Brain microvascular endothelial cell (primary cell): ENCODE measurements at regions not wholly inside any gene's neighbourhood (a gene's known extent, or its start where the extent isn't known, plus 50 kb on each side); places are given as distances from the start of the nearest gene placed in this dataset.

Source experiments
- DNase-seq: peaks from one replicate; pipeline ENCODE4 v3.0.0-alpha.2; 2020
- H3K27ac ChIP-seq: fragments of 250-450 bp; sonication (Bioruptor Pico); 2 replicates; pipeline ENCODE4 v1.5.1; 2020; ENCODE audit warnings: mild to moderate bottlenecking, moderate library complexity
- H3K27me3 ChIP-seq: fragments of 250-450 bp; sonication (Bioruptor Pico); replicated peaks from 2 replicates; pipeline ENCODE4 v1.5.1; 2020; ENCODE audit warnings: mild to moderate bottlenecking
- H3K36me3 ChIP-seq: fragments of 250-450 bp; sonication (Bioruptor Pico); replicated peaks from 2 replicates; pipeline ENCODE4 v1.5.1; 2020; ENCODE audit warnings: mild to moderate bottlenecking
- H3K4me3 ChIP-seq: 2 replicates; pipeline ENCODE4 v1.5.1; 2011; ENCODE audit warnings: low read depth, mild to moderate bottlenecking, control low read depth, low read length, moderate library complexity
- in situ Hi-C: cut with HindIII; loops from 2 replicates; pipeline ENCODE4 v1.10.0; 2017; ENCODE audit warnings: low sequenced_read_pairs, low pct_ligation_motif_present
- TF ChIP-seq, protein P1 (sequence below): IDR thresholded peaks from 2 replicates; pipeline ENCODE4 v1.5.1; 2011; ENCODE audit warnings: low read depth, mild to moderate bottlenecking, moderate library complexity, low read length, control low read depth, inconsistent platforms; ENCODE audit errors: missing control alignments

GRCh38 chr6:12385316-12385715, 95.2 kb downstream of the EDN1 start:
- no peak overlapping the region for H3K27ac ChIP-seq
- TF ChIP-seq, protein P1, sequence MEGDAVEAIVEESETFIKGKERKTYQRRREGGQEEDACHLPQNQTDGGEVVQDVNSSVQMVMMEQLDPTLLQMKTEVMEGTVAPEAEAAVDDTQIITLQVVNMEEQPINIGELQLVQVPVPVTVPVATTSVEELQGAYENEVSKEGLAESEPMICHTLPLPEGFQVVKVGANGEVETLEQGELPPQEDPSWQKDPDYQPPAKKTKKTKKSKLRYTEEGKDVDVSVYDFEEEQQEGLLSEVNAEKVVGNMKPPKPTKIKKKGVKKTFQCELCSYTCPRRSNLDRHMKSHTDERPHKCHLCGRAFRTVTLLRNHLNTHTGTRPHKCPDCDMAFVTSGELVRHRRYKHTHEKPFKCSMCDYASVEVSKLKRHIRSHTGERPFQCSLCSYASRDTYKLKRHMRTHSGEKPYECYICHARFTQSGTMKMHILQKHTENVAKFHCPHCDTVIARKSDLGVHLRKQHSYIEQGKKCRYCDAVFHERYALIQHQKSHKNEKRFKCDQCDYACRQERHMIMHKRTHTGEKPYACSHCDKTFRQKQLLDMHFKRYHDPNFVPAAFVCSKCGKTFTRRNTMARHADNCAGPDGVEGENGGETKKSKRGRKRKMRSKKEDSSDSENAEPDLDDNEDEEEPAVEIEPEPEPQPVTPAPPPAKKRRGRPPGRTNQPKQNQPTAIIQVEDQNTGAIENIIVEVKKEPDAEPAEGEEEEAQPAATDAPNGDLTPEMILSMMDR = no peak
- H3K36me3 ChIP-seq = no peaks in the 10 kb centered on the region
- in situ Hi-C loops = no loop called here
- H3K27me3 ChIP-seq = no peaks in the 10 kb centered on the region
- no peak for DNase-seq
- no peak overlapping the region for H3K4me3 ChIP-seq

GRCh38 chr6:12386816-12387215, 96.7 kb downstream of the EDN1 start:
- Histone ChIP-seq H3K4me3 (no peak overlapping the region), H3K36me3 (no peaks in the 10 kb centered on the region), H3K27me3 (no peaks in the 10 kb centered on the region), H3K27ac (no peak overlapping the region)
- no peak for DNase-seq
- TF ChIP-seq, protein P1 = no peak
- in situ Hi-C loops = no loop called here

GRCh38 chr6:12391472-12391871, 101.3 kb downstream of the EDN1 start:
- Histone ChIP-seq H3K4me3 (no peak overlapping the region), H3K36me3 (no peaks in the 10 kb centered on the region), H3K27ac (no peak overlapping the region), H3K27me3 (no peaks in the 10 kb centered on the region)
- TF ChIP-seq, protein P1 = no peak
- in situ Hi-C loops = no loop called here
- DNase-seq = no peak

DNA sequence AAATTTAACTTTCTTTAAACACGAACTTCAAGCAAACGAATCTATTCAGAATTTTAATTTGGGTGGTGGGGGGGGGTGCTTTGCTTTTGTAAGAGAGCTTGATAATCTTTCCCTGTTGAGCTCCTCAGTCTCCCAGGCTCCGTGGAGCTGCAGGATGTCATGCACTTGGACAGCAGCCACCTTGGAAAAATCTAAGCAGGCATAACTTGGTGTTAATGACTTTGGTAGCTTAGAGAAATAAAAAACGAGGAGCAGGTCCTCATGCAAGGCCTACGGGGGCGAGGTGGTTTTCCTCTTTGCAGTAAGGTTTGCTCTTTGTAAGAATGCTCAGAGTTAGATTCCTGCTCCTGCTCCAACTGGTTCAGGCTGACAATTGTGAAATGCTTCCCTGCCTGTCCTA, 102.3 kb downstream of the EDN1 start:
- no peaks in the 10 kb centered on the region for H3K36me3 ChIP-seq
- in situ Hi-C loops = no loop called here
- H3K27me3 ChIP-seq = no peaks in the 10 kb centered on the region
- H3K4me3 ChIP-seq = no peak overlapping the region
- DNase-seq = no peak
- no peak overlapping the region for H3K27ac ChIP-seq
- TF ChIP-seq, protein P1 = no peak

- Histone ChIP-seq H3K4me3 (no peak overlapping the region), H3K27ac (no peak overlapping the region)
Measured at GRCh38 chr6:12393100-12393499, 102.9 kb downstream of the EDN1 start.

DNA sequence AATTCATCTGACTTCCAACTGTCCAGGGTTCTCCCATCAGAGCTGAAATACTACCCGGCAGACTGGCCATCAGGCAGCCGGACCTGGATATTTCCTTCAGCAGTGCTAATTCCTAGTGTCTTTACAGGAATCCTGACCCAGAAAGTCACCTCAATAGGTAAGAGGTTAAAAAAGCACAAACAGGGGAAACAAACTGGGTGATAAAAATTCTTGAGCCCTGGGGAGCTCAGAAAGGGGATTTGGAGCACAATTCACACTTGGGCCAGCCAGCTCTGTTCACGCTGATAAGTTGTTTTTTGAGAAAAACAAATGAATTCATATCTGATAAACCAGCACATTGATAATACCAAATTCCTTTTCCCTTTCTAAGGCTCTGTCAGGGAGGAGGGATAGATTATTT, 104.0 kb downstream of the EDN1 start:
- H3K4me3 ChIP-seq = no peak overlapping the region
- H3K36me3 ChIP-seq = no peaks in the 10 kb centered on the region
- TF ChIP-seq, protein P1 = no peak
- no peaks in the 10 kb centered on the region for H3K27me3 ChIP-seq
- H3K27ac ChIP-seq = no peak overlapping the region
- DNase-seq = no peak
- in situ Hi-C loops = no loop called here

More at GRCh38 chr6:12393100-12393499, 102.9 kb downstream of the EDN1 start:
- Histone ChIP-seq H3K36me3 (no peaks in the 10 kb centered on the region), H3K27me3 (no peaks in the 10 kb centered on the region)
- no peak for DNase-seq
- in situ Hi-C loops = no loop called here
- TF ChIP-seq, protein P1 = no peak
